A673 (cell line): ENCODE measurements at regions not wholly inside any gene's neighbourhood (a gene's known extent, or its start where the extent isn't known, plus 50 kb on each side); places are given as distances from the start of the nearest gene placed in this dataset.

Experiments used
- CTCF ChIP-seq: fragments of 300-800, 200-600 bp; sonication (generic); conservative IDR thresholded peaks from 2 replicates; pipeline ENCODE4 v1.5.1; 2017; ENCODE audit warnings: low read depth, mild to moderate bottlenecking, antibody characterized with exemption, low read length, moderate library complexity, mixed read lengths
- EZH2 ChIP-seq: fragments of 200-600 bp; sonication (generic); IDR thresholded peaks from 2 replicates; pipeline ENCODE4 v1.6.1; 2017; ENCODE audit warnings: borderline replicate concordance, low read depth, mild to moderate bottlenecking, mixed read lengths, antibody characterized with exemption, low read length; ENCODE audit not compliant: poor library complexity, severe bottlenecking

GRCh38 chr9:31730398-31730797, 654.0 kb upstream of the ACO1 start:
- no peak for TF ChIP-seq CTCF
- TF ChIP-seq EZH2: no peak
